BE2C (cell line): ENCODE measurements at regions not wholly inside any gene's neighbourhood (a gene's known extent, or its start where the extent isn't known, plus 50 kb on each side); places are given as distances from the start of the nearest gene placed in this dataset.

Experiments
- DNase-seq: peaks from one replicate; pipeline ENCODE4 v3.0.0-alpha.2; 2020
- H3K27me3 ChIP-seq: fragments of 250-450 bp; sonication (Bioruptor Pico); 2 replicates; pipeline ENCODE4 v1.5.1; 2020; ENCODE audit warnings: mild to moderate bottlenecking
- H3K36me3 ChIP-seq: fragments of 250-450 bp; sonication (Bioruptor Pico); 2 replicates; pipeline ENCODE4 v1.5.1; 2020; ENCODE audit warnings: mild to moderate bottlenecking
- H3K4me1 ChIP-seq: fragments of 250-450 bp; sonication (Bioruptor Pico); 2 replicates; pipeline ENCODE4 v1.5.1; 2020
- H3K4me3 ChIP-seq: 2 replicates; pipeline ENCODE4 v1.5.1; 2011; ENCODE audit warnings: low read depth, low read length
- H3K9me3 ChIP-seq: fragments of 250-450 bp; sonication (Bioruptor Pico); 2 replicates; pipeline ENCODE4 v1.5.1; 2020
- TF ChIP-seq, protein P1 (sequence below): IDR thresholded peaks from 2 replicates; pipeline ENCODE4 v1.5.1; 2012; ENCODE audit warnings: mild to moderate bottlenecking, low read depth, low read length

DNA sequence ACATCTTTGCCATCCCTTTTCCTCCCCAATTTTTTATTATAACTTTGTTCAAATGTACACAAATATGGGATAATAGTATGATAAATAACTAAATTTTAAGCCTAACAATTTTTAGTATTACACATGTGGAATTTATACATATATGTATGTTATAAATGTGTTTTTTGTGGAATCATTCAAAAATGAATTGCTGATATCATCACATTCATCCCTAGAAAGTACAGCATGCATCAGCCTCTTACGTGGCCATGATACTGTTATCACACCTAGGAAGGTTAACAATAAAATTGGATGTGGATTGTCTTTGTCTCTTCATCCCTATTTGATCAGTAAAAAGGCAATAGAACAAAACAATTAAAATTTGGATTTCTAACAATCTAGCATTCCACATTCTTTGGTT, 73.7 kb upstream of the DAP start:
- TF ChIP-seq, protein P1, sequence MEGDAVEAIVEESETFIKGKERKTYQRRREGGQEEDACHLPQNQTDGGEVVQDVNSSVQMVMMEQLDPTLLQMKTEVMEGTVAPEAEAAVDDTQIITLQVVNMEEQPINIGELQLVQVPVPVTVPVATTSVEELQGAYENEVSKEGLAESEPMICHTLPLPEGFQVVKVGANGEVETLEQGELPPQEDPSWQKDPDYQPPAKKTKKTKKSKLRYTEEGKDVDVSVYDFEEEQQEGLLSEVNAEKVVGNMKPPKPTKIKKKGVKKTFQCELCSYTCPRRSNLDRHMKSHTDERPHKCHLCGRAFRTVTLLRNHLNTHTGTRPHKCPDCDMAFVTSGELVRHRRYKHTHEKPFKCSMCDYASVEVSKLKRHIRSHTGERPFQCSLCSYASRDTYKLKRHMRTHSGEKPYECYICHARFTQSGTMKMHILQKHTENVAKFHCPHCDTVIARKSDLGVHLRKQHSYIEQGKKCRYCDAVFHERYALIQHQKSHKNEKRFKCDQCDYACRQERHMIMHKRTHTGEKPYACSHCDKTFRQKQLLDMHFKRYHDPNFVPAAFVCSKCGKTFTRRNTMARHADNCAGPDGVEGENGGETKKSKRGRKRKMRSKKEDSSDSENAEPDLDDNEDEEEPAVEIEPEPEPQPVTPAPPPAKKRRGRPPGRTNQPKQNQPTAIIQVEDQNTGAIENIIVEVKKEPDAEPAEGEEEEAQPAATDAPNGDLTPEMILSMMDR: no peak
- Histone ChIP-seq H3K4me3 (no peak overlapping the region), H3K9me3 (no peaks in the 10 kb centered on the region), H3K27me3 (no peaks in the 10 kb centered on the region), H3K36me3 (no peaks in the 10 kb centered on the region), H3K4me1 (no peaks in the 10 kb centered on the region)
- no peak for DNase-seq

DNA sequence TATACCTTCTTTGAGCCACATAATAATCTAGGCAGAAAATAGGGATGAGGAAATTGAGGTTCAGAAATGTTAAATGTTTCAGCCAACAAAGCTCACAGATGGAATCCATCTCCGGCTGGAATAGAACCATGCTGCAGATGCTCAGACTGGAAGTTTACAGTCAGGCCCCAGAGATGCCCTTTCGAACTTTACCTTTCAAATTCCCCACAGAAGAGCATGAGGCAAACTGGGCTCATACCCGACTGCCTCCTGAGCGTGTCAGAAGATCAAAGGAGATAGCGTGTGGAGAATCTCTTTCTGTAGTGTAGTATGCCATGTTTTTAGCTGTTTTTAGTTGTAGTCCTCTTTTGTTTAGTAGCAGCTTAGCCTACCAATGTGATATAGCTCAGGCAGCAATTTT, 72.0 kb upstream of the DAP start:
- Histone ChIP-seq H3K27me3 (no peaks in the 10 kb centered on the region), H3K9me3 (no peaks in the 10 kb centered on the region), H3K4me1 (no peaks in the 10 kb centered on the region), H3K36me3 (no peaks in the 10 kb centered on the region), H3K4me3 (no peak overlapping the region)
- DNase-seq: no peak
- TF ChIP-seq, protein P1: no peak

DNA sequence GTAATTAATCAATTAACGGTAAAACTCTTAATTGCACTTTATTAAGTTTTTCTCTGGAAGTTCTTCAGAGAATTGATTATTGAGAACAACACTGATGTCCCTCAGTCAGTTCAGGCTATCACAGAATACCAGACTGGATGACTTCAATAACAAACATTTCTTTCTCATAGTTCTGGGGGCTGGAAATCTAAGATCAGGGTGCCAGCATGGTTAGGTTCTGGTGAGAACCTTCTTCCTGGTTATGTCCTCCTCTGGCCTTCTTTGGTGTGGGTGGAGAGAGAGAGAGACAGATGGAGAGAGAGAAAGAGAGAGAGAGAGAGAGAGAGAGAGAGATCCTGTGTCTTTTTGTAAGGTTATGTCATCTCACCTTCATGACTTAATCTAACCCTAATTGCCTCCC, 71.4 kb upstream of the DAP start:
- no peak overlapping the region for H3K4me3 ChIP-seq
- H3K4me1 ChIP-seq: no peaks in the 10 kb centered on the region
- H3K9me3 ChIP-seq: no peaks in the 10 kb centered on the region
- TF ChIP-seq, protein P1: no peak
- no peaks in the 10 kb centered on the region for H3K27me3 ChIP-seq
- no peak for DNase-seq
- no peaks in the 10 kb centered on the region for H3K36me3 ChIP-seq

DNA sequence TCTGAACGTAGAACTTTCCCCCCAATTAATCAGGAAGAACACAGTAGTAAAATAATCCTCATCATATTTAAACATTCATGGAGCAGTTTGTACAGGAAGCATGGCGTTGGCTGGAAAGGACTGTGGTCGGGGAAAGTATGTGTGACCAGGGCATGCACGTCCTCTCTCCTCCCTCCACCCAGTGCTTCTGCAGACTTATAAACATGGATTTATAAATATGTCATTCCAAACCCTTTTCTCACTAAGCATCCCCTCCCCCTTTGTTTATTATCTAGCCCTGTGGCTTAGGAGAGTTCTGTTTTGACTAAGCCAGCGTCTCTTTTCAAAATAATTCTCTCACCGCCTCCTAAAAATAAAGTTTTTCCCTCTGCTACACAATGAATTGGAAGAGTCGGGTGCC, 70.4 kb upstream of the DAP start:
- H3K27me3 ChIP-seq: no peaks in the 10 kb centered on the region
- DNase-seq: no peak
- no peaks in the 10 kb centered on the region for H3K36me3 ChIP-seq
- no peak overlapping the region for H3K4me3 ChIP-seq
- TF ChIP-seq, protein P1: no peak
- no peaks in the 10 kb centered on the region for H3K4me1 ChIP-seq
- no peaks in the 10 kb centered on the region for H3K9me3 ChIP-seq

DNA sequence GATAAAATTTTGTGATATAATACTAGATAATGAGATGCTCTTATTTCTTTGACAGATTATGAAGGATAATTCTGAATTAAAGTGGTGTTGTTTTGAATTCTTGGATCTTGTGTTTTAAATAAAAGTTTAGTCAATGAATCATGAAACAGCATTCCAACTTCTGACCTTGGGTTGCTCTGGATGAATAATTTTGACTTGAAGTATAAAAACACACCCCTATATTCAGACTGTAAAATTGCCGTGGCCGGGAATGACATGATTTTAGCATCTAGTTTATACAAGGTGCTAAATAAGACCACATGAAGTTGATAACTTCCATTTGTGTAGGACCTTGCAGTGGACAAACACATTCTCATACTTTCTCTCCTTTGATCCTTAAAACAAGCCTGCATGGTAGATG, 67.2 kb upstream of the DAP start:
- TF ChIP-seq, protein P1: no peak
- Histone ChIP-seq H3K27me3 (no peaks in the 10 kb centered on the region), H3K36me3 (no peaks in the 10 kb centered on the region), H3K9me3 (no peaks in the 10 kb centered on the region), H3K4me3 (no peak overlapping the region), H3K4me1 (no peaks in the 10 kb centered on the region)
- no peak for DNase-seq

DNA sequence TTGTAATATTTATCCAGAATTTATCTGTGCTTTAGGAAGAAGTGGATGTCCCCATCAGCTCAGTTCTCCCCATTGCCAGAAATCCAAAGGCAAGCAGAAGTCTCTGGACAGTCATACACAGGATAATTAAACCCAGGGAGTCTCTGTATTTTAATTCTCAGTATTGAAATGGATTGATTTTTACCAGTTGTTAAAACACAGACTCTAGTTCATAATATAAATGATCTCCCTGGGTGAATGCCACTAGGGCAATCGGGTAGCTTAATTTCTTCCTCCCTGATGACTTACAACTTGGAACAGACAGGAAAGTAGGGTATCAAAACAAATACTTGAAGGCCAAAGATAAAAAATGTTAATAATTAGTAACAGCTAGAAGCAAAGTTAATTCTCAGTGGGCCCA, 66.5 kb upstream of the DAP start:
- H3K27me3 ChIP-seq: no peaks in the 10 kb centered on the region

More for the DNA sequence above, 66.5 kb upstream of the DAP start:
- no peak for DNase-seq
- Histone ChIP-seq H3K36me3 (no peaks in the 10 kb centered on the region), H3K4me1 (no peaks in the 10 kb centered on the region), H3K4me3 (no peak overlapping the region), H3K9me3 (no peaks in the 10 kb centered on the region)
- TF ChIP-seq, protein P1: no peak
